ENCODE measurements at regions not wholly inside any gene's neighbourhood (a gene's known extent, or its start where the extent isn't known, plus 50 kb on each side); places are given as distances from the start of the nearest gene placed in this dataset.

GRCh38 chr11:134746609-134747008 lies 334.6 kb upstream of the B3GAT1 start:
- TF ChIP-seq CTCF (IDR thresholded peaks at IDR 0.05) (no peak), POLR2A (IDR thresholded peaks at IDR 0.05) (no peak), POLR2AphosphoS5 (IDR thresholded peaks at IDR 0.05) (no peak), EP300 (IDR thresholded peaks at IDR 0.05) (no peak)

Data from sigmoid colon (tissue), 4 donors.